Uterus (tissue), 3 donors: ENCODE measurements at regions not wholly inside any gene's neighbourhood (a gene's known extent, or its start where the extent isn't known, plus 50 kb on each side); places are given as distances from the start of the nearest gene placed in this dataset.

Source experiments
- DNase-seq, 2 donors: peaks; one replicate each; pipeline ENCODE4 v3.0.0-alpha.2; 2019 to 2020
- H3K27ac ChIP-seq, 2 donors: fragments of 200-600 bp; sonication (generic); 1 replicate in 1 of 2; 2 replicates in 1 of 2; pipeline ENCODE4 v1.5.1; 2016 to 2018
- H3K27me3 ChIP-seq, 2 donors: fragments of 200-600 bp; sonication (generic); one replicate each; pipeline ENCODE4 v1.5.1; 2018 to 2019; ENCODE audit warnings: control low read depth in 1 of 2
- H3K36me3 ChIP-seq, 2 donors: fragments of 200-600 bp; sonication (generic); one replicate each; pipeline ENCODE4 v1.5.1; 2019; ENCODE audit warnings: control low read depth in 1 of 2
- H3K4me1 ChIP-seq, 2 donors: fragments of 200-600 bp; sonication (generic); one replicate each; pipeline ENCODE4 v1.5.1; 2018 to 2019; ENCODE audit warnings: control low read depth in 1 of 2
- H3K4me3 ChIP-seq, 2 donors: fragments of 200-600 bp; sonication (generic); 1 replicate in 1 of 2; 2 replicates in 1 of 2; pipeline ENCODE4 v1.5.1; 2018 to 2019; ENCODE audit warnings: mild to moderate bottlenecking in 1 of 2
- H3K9me3 ChIP-seq, 2 donors: fragments of 200-600 bp; sonication (generic); one replicate each; pipeline ENCODE4 v1.5.1; 2019; ENCODE audit warnings: control low read depth in 1 of 2
- CTCF ChIP-seq, 4 experiments: fragments of 200-600 bp in 2 of 4; fragments of 450-650 bp in 2 of 4; sonication (generic) in 2 of 4; IDR thresholded peaks; one replicate each; pipeline ENCODE4 v1.5.1; 2016 to 2019; ENCODE audit warnings: antibody characterized with exemption in 4 of 4, mild to moderate bottlenecking in 2 of 4, moderate library complexity in 1 of 4
- POLR2A ChIP-seq, 2 donors: fragments of 450-650 bp; IDR thresholded peaks; one replicate each; pipeline ENCODE4 v1.6.1; 2016; ENCODE audit warnings: antibody characterized with exemption in 2 of 2, mild to moderate bottlenecking in 1 of 2, moderate library complexity in 1 of 2
- intact Hi-C: fragments of 100-400 bp; cut with DNase I; formaldehyde crosslinking; loops from one replicate; pipeline ENCODE4 v1.15.1; 2023; ENCODE audit warnings: low total_unique reads
- donor health status: DM: yes; HTN: yes; CAD: no.

DNA sequence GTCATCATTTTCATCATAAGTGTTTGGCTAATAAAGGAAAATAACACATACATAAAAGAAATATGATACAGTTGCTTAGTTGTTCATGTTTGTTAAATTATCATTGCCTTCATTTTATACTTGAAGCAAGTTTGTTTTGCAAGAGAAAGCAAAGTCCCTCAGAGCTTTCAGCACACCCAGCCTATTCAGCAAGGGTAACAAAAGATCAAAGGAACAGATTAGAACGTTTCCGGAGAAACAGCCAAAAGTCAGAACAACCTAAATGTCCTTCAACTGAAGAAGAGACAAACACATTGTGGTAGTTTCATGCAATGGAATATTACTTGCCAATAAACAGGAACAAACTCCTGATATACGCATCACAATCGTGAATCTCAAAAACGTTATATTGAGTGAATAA is 380.7 kb downstream of the MZT1 start:
- Histone ChIP-seq H3K4me1 (no peaks in the 10 kb centered on the region), H3K27ac (no peak overlapping the region), H3K4me3 (no peak overlapping the region), H3K27me3 (no peaks in the 10 kb centered on the region), H3K36me3 (no peaks in the 10 kb centered on the region), H3K9me3 (no peaks in the 10 kb centered on the region)
- TF ChIP-seq CTCF (IDR thresholded peaks at IDR 0.05) = no peak
- no peak for TF ChIP-seq POLR2A (IDR thresholded peaks at IDR 0.05)
- no peak for DNase-seq
- intact Hi-C loops = no loop called here

GRCh38 chr13:72342364-72342763 is 385.1 kb downstream of the MZT1 start:
- Histone ChIP-seq H3K4me1 (no peaks in the 10 kb centered on the region), H3K27me3 (no peaks in the 10 kb centered on the region), H3K36me3 (no peaks in the 10 kb centered on the region), H3K27ac (no peak overlapping the region), H3K9me3 (no peaks in the 10 kb centered on the region), H3K4me3 (no peak overlapping the region)
- TF ChIP-seq POLR2A (IDR thresholded peaks at IDR 0.05) (no peak), CTCF (IDR thresholded peaks at IDR 0.05) (no peak)
- no peak for DNase-seq
- intact Hi-C loops = no loop called here

DNA sequence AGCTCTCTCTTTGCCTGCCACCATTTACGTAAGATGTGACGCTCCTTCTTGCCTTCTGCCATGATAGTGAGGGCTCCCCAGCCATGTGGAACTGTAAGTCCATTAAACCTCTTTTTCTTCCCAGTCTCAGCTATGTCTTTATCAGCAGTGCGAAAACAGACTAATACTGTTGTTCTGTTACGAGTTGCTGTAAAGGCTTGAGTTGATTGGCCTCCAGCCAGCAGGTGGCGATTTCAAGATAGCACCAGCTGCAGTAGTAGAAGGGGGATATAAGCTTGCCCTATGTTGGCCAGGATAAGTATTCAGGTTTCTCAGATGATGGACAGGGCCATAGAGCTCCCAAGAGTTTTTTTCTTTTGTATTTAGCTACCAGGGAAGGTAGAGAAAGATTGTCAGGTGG is 385.5 kb downstream of the MZT1 start:
- H3K9me3 ChIP-seq = no peaks in the 10 kb centered on the region
- no peak overlapping the region for H3K27ac ChIP-seq
- H3K36me3 ChIP-seq = no peaks in the 10 kb centered on the region
- no peaks in the 10 kb centered on the region for H3K4me1 ChIP-seq
- intact Hi-C loops = no loop called here
- no peaks in the 10 kb centered on the region for H3K27me3 ChIP-seq
- TF ChIP-seq CTCF (IDR thresholded peaks at IDR 0.05) (no peak), POLR2A (IDR thresholded peaks at IDR 0.05) (no peak)
- DNase-seq = no peak
- no peak overlapping the region for H3K4me3 ChIP-seq

DNA sequence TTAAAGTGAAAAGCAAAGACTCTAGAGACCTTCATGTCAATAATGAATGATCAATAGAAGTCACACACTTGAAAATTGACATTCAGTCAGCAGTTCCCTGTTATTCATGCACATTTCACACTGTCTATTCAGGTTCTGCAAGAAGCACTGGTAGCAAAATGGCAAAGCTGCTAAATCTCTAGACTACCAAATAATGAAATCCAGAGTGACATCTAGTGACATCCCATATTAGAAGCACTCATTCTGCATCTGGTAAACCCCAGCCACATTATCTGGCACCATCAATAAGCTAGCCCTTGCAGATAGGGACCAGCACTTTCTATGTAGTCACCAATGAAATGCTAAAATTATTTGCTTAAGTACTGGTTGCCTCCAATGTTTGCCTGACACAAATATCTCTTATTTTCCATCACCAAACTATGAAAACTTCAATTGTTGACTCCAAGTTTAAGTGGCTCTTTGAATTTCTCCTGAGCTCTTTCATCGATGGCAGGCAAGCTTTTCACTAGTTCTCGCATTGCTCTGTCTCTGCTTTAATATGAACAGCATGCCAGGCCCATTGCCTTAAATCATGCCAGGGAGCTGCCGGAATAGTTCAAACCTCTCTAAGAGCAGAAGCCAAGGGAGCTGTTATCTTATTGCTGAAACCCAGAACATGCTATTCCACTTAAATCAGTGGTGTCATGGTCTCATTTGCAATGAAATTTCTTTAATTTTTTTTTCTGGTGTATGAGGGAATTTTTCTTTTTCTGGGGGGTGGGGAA is 409.9 kb downstream of the MZT1 start:
- no peaks in the 10 kb centered on the region for H3K4me1 ChIP-seq
- H3K27me3 ChIP-seq = no peaks in the 10 kb centered on the region
- intact Hi-C loops = no loop called here
- no peaks in the 10 kb centered on the region for H3K36me3 ChIP-seq
- TF ChIP-seq POLR2A (IDR thresholded peaks at IDR 0.05) = no peak
- no peak for TF ChIP-seq CTCF (IDR thresholded peaks at IDR 0.05)
- no peaks in the 10 kb centered on the region for H3K9me3 ChIP-seq
- no peak overlapping the region for H3K4me3 ChIP-seq
- H3K27ac ChIP-seq = no peak overlapping the region
- no peak for DNase-seq

GRCh38 chr13:72316716-72317115 is 410.7 kb downstream of the MZT1 start:
- TF ChIP-seq CTCF (IDR thresholded peaks at IDR 0.05) (no peak), POLR2A (IDR thresholded peaks at IDR 0.05) (no peak)
- intact Hi-C loops = no loop called here
- Histone ChIP-seq H3K4me1 (no peaks in the 10 kb centered on the region), H3K4me3 (no peak overlapping the region), H3K27me3 (no peaks in the 10 kb centered on the region), H3K36me3 (no peaks in the 10 kb centered on the region), H3K9me3 (no peaks in the 10 kb centered on the region), H3K27ac (no peak overlapping the region)
- DNase-seq = no peak
